ENCODE measurements at regions not wholly inside any gene's neighbourhood (a gene's known extent, or its start where the extent isn't known, plus 50 kb on each side); places are given as distances from the start of the nearest gene placed in this dataset.

DNA sequence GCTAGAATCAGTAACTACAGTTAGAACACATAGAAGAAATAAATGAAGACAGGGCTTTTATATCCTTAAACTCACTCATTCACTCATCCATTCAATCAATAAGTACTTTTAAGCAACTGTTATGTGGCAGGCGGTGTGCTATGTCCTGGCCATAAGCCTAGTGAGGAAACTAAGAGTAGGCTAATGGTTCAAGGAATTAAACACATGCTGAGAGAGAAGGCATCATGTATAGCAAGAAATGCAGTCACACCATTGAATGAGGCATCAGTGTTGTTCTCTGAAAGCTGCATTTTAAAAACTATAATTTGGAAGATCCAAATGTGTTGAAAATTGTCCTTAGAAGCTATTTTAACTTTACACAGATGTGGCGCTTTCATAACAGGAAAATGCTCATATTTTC is 86.5 kb upstream of the DTNA start:
- TF ChIP-seq TAF1 (IDR thresholded peaks at IDR 0.05; ENCODE audit: low read depth, low read length): no peak
- TF ChIP-seq EGR1 (IDR thresholded peaks at IDR 0.05; ENCODE audit: borderline replicate concordance, low read depth, low read length): no peak
- no peak for TF ChIP-seq POLR2AphosphoS5 (IDR thresholded peaks at IDR 0.05; ENCODE audit: low read depth, low read length)
- TF ChIP-seq MAX (IDR thresholded peaks at IDR 0.05): no peak
- TF ChIP-seq POU5F1 (IDR thresholded peaks at IDR 0.05; ENCODE audit: low read depth, low read length): no peak
- TF ChIP-seq SIX5 (IDR thresholded peaks at IDR 0.05; ENCODE audit: low read depth, low read length): no peak
- no peak for TF ChIP-seq TEAD4 (IDR thresholded peaks at IDR 0.05; ENCODE audit: low read depth, low read length)
- TF ChIP-seq, protein P1, sequence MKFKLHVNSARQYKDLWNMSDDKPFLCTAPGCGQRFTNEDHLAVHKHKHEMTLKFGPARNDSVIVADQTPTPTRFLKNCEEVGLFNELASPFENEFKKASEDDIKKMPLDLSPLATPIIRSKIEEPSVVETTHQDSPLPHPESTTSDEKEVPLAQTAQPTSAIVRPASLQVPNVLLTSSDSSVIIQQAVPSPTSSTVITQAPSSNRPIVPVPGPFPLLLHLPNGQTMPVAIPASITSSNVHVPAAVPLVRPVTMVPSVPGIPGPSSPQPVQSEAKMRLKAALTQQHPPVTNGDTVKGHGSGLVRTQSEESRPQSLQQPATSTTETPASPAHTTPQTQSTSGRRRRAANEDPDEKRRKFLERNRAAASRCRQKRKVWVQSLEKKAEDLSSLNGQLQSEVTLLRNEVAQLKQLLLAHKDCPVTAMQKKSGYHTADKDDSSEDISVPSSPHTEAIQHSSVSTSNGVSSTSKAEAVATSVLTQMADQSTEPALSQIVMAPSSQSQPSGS (IDR thresholded peaks at IDR 0.05; ENCODE audit: low read length): no peak
- no peak for TF ChIP-seq CREB1 (IDR thresholded peaks at IDR 0.05)
- no peak for TF ChIP-seq ASH2L (IDR thresholded peaks at IDR 0.05; ENCODE audit: low read length)
- no peak overlapping the region for H3K14ac ChIP-seq (ENCODE audit: insufficient read length)
- no peak overlapping the region for H2BK20ac ChIP-seq (ENCODE audit: low read length)
- H3K4ac ChIP-seq (replicated peaks; ENCODE audit: insufficient read length, low read depth, low read length): no peak overlapping the region
- H3K4me1 ChIP-seq (replicated peaks in 1 of 4; ENCODE audit: control insufficient read depth in 3 of 4, insufficient read depth in 4 of 4, low read length in 3 of 4): no peaks in the 10 kb centered on the region
- H2BK120ac ChIP-seq (replicated peaks; ENCODE audit: low read depth, low read length): no peak overlapping the region
- FAIRE-seq: no peak
- H3K27ac ChIP-seq (ENCODE audit: low read depth, low read length): no peak overlapping the region
- H2BK5ac ChIP-seq (ENCODE audit: low read depth, low read length): no peak overlapping the region
- H3K18ac ChIP-seq (ENCODE audit: extremely low read depth, low read length): no peak overlapping the region
- no peak overlapping the region for H2AK5ac ChIP-seq (ENCODE audit: low read depth, low read length)
- H3K4me2 ChIP-seq (ENCODE audit: insufficient read depth in 1 of 2, low read depth in 2 of 2, low read length in 2 of 2): no peak overlapping the region
- no peaks in the 10 kb centered on the region for H3K27me3 ChIP-seq (replicated peaks in 1 of 4; ENCODE audit: control insufficient read depth in 3 of 4, extremely low read depth in 1 of 4, insufficient read depth in 3 of 4, low read length in 3 of 4)
- H3K79me2 ChIP-seq (ENCODE audit: control insufficient read depth in 1 of 2, insufficient read depth in 2 of 2, low read length in 2 of 2): no peaks in the 10 kb centered on the region
- POLR2A ChIA-PET (ENCODE audit: partially characterized antibody): no interaction called here
- H3K36me3 ChIP-seq (ENCODE audit: control insufficient read depth in 2 of 4, insufficient read depth in 4 of 4, low read length in 3 of 4): peaks cover 0 to 3% (median 0%) of the 10 kb centered on the region in 4 experiments; a peak in 2 of 8 replicates
- H3K9ac ChIP-seq (replicated peaks in 1 of 4; ENCODE audit: extremely low read depth in 1 of 4, low read depth in 3 of 4, low read length in 3 of 4): no peak overlapping the region
- no peak overlapping the region for H3K56ac ChIP-seq (replicated peaks; ENCODE audit: insufficient read length, low read depth, low read length)
- no peak overlapping the region for H4K8ac ChIP-seq (ENCODE audit: extremely low read depth, insufficient read depth, low read length)
- peaks cover 0 to 3% of the 10 kb centered on the region in 2 experiments; a peak in 1 of 4 replicates for H3K9me3 ChIP-seq (ENCODE audit: insufficient read depth in 2 of 2, low read depth in 1 of 2, low read length in 1 of 2)
- no peaks in the 10 kb centered on the region for H3K79me1 ChIP-seq (ENCODE audit: low read depth, low read length)
- no peaks in the 10 kb centered on the region for H4K20me1 ChIP-seq (replicated peaks in 1 of 2; ENCODE audit: control insufficient read depth in 1 of 2, insufficient read depth in 2 of 2, low read length in 2 of 2)
- 91% methylated on average over 2 of the region's 2 CpGs; no CpG with 5 or more reads in 1 of the 2 experiments for WGBS, 2 experiments (ENCODE audit: extremely low coverage in 1 of 2, insufficient coverage in 1 of 2, insufficient read length in 1 of 2, insufficient replicate concordance in 2 of 2, low coverage in 1 of 2, low lambda C conversion rate in 2 of 2, missing lambda C conversion rate in 1 of 2)
- H4K91ac ChIP-seq (replicated peaks; ENCODE audit: insufficient read length, low read length): no peak overlapping the region
- no peak overlapping the region for H2AFZ ChIP-seq (ENCODE audit: low read length)
- H4K5ac ChIP-seq (ENCODE audit: insufficient read length, low read depth, low read length): no peak overlapping the region
- H2BK12ac ChIP-seq (ENCODE audit: low read depth, low read length): no peak overlapping the region
- H3K23me2 ChIP-seq (ENCODE audit: low read depth, low read length): no peaks in the 10 kb centered on the region
- CTCF ChIA-PET (ENCODE audit: partially characterized antibody): interaction anchor here (0.9 to 1.2 kb wide), 2 partner anchors 10 to 38 kb away, joined by 4 read pairs; no protein-coding TSS in a partner anchor
- H2BK15ac ChIP-seq (ENCODE audit: low read length): no peak overlapping the region
- DNase-seq (ENCODE audit: low read depth in 1 of 2, low spot score in 2 of 2): no peak
- H3K23ac ChIP-seq (ENCODE audit: insufficient read length): no peak overlapping the region
- no peak overlapping the region for H3K4me3 ChIP-seq (ENCODE audit: extremely low read depth in 1 of 4, insufficient read depth in 2 of 4, low read depth in 3 of 4, low read length in 4 of 4)
